HG03575 (cell line): ENCODE measurements at regions not wholly inside any gene's neighbourhood (a gene's known extent, or its start where the extent isn't known, plus 50 kb on each side); places are given as distances from the start of the nearest gene placed in this dataset.
"Not testable (repeated sequence)": the region's sequence is repeated elsewhere in the genome, so short reads cannot be mapped to it uniquely, and the experiment has no call there.

ENCODE experiments used
- ATAC-seq: cut with Tn5 transposase; IDR thresholded peaks from one replicate; pipeline ENCODE4 v1.9.1; 2021; ENCODE audit not compliant: unreplicated experiment, insufficient number of reproducible peaks, low FRiP score; ENCODE audit errors: extremely low read depth

DNA sequence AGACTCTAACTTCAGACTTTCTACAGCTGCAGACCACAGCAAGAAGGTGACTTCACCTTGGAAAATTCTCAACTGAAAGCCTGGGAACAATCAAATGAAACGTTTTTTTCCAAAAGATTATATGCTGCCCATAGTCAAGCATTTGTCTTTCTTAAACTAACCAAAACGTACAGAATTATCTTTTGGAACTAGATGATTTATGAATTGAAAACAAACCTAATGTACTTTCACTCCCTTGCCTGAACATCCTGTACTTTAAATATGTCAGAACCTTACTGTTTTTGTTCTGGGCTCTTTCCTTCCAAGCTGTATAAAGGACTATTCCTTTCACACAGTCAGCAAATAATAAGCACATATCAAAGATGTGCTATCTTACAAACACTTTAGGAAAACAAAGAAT lies 62.4 kb upstream of the TNFAIP3 start:
- ATAC-seq = no peak

DNA sequence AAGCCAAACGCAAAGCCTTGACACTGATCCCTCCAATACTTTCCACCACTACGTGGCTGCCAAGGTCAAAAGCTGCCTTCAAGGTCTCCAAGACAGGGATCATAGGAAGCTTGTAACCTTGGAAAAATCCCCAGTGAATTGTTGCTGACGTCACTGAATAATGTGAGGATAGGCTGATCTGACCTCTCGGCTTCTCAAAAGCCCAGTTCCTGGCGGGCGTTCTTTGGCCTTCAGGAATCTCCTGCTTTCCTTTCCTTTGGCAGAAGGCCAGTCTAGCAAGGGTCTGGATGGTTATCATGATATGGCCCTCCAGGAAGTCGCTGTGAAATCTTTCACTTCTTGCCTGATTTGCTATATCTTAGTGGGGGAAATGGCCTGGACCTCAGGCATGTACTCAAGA lies 61.4 kb upstream of the TNFAIP3 start:
- no peak for ATAC-seq

DNA sequence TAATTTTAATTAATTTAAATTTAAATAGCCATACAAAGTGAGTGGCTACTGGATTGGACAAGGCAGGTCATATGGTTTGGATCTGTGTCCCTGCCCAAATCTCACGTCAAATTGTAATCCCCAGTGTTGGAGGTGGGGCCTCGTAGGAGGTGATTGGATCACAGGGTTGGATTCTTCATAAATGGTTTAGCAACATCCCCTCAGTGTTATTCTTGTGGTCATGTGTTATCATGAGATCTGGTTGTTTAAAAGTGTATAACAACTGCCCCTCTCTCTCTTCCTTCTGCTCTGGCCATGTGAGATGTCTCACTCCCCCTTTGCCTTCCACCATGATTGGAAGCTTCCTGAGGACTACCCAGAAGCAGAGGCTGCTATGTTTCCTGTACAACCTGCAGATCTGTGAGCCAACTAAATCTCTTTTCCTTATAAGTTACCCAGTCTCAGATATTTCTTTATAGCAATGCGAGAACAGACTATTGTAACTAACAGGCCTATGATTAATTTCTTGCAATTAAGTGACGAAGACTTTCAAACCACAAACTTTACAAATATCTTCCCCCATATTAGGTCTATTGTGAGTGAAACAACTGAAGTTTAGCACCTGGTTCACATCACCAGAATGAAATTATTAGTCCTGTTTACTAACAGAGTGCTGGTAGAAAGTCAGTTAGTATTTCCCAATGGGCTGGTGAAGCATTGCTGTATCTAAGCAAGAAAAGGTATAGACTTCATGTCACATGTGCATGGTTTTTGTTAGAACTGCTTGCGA lies 60.0 kb upstream of the TNFAIP3 start:
- ATAC-seq = no peak

DNA sequence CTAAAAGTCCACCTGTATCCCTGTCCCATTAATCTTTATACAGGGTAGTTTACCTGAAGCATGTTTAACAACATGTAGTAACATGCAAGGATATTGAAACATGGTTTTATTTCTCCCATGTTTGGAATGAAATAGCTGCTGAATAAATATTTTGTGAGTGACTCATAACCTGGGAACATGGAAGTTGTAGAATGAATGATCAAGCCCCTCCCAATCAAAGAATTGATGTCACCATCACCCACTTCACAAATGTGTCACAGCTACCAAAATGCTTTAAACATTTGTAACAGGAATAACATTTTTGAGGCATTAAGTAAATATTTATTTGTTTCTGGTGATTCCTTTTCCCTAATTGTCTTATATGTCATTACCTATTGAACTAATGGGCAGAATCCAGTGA lies 58.9 kb upstream of the TNFAIP3 start:
- no peak for ATAC-seq

DNA sequence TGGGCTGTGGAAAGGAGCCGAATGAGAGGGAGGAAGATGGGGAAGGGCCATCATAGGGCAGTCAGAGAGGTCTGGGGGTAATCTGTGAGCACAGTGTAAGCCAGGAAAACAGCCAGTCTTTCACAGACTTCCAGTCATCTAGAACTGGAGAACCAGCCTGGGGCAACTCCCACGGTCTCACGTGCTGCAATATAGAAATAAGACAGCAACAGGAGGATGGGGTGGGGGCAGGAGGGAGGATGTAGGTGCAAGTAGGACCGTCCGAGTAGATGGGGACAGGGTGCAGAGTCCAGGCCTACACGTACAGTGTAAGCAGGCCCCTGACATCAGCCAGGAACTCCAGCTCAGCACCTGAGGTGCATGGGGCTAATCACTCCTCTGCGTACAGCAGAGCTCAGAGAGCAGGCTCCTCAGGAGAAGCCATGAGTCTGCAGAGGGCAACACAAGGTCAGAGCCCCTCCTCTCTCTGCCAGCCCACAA lies 58.2 kb upstream of the TNFAIP3 start:
- no peak for ATAC-seq

DNA sequence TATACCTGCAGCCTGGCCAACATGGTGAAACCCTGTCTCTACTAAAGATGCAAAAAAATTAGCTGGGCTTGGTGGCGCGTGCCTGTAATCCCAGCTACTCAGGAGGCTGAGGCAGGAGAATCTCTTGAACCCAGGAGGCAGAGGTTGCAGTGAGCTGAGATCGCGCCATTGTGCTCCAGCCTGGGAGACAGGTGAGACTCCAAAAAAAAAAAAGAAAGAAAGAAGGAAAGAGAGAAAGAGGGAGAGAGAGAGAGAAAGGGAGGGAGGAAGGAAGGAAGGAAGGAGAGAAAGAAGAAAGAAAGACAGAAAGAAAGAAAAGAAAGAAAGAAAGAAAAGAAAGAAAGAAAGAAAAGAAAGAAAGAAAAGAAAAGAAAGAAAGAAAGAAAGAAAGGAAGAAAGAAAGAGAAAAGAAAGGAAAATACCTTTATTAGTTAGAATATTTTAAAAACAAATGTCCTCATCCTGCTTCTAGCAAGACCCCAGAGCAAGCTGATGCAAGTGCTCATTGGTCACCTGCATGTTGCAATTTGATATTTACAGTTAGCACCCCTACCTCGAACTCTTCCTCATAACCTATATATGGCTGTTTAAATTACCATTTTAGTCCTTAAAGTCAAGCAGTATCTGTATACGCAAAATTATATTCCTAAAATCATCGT lies 57.0 kb upstream of the TNFAIP3 start:
- ATAC-seq = not testable (repeated sequence)

DNA sequence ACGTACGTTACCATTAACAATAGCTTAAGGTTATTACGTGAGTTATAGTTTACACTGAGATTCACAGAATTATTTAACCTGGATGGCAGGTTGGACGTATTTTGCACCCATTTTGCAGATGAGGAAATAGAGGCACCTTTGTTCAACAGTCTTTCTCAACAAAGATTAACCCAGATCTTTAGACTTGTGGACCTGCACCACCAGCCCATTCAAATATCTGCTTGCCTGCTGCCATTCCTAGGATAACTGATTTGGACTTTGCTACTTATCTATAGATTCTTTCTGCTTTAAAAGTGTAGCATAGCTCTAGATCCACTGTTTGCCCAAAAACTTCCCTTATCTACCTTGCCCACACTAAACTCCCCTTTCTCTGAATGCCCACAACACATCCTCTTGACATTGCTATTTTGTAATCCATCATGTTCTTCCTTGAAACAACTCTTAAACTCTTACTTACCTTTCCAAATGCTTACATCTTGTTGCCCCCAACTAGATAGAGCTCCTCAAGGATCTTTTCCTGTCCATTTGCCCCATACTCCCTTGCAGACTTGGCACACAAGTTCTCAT lies 56.4 kb upstream of the TNFAIP3 start:
- no peak for ATAC-seq

DNA sequence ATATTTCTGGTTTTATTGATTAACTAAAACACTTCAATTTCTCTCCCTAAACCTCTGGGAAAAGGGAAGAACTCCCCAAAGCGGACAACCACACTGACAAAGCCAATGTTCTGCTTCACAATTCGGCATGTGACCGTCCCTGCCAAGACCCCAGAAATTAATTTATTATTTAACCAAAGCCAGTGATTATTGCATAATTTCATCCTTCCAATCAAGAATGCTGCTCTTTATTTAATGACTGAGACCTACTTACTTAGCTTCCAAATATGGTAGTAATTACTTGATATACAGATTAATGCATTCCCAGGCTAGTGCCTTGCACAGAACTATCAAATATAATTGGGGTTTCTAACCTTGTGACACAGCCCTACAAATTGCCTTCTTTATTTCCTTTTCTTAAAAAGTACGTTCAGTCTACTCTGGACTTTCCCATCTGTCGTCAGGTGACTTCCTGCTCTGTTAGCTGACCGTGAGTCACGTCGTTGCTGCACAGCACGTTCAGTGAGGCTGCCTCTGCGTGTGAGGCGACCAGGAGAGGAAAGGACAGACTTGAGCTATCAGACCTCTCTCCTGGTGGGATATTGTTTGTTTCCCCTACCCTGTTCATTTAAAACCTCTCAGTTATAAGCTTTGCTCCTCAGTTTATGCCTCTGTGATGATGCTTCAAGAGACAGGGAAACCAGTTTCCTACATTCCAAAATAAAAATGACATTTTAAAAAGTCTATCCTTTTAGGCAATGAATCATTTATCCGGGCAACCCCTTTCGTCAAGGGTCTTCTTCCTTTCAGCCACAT lies 55.7 kb upstream of the TNFAIP3 start:
- ATAC-seq = peak; percentile 79

DNA sequence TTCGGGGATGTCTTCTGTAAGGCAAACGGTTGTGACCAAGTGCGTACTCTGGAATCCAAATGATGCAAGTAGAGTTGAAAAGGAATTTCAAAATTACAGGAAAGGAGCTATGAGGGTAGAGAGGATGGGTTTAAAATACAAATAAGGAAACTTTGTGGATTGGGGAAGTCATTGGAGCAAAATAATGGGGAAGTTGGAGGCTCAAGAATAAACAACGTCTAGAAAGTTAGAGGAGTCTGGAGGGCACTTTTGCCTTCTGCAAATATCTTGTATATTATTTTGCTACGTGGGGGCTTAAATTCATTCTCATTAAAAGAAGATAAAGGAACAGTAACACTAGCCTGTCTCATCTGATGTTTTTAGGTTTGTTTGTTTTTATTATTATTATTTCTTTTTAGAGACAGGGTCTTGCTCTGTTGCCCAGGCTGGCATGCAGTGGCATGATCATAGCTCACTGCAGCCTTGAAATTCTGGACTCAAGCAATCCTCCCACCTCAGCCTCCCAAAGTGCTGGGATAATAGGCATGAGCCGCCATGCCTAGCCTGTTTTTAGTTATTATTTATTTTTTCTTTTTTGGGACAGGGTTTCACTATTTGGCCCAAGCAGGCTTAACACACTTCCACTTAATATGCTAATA lies 55.0 kb upstream of the TNFAIP3 start:
- ATAC-seq = no peak

DNA sequence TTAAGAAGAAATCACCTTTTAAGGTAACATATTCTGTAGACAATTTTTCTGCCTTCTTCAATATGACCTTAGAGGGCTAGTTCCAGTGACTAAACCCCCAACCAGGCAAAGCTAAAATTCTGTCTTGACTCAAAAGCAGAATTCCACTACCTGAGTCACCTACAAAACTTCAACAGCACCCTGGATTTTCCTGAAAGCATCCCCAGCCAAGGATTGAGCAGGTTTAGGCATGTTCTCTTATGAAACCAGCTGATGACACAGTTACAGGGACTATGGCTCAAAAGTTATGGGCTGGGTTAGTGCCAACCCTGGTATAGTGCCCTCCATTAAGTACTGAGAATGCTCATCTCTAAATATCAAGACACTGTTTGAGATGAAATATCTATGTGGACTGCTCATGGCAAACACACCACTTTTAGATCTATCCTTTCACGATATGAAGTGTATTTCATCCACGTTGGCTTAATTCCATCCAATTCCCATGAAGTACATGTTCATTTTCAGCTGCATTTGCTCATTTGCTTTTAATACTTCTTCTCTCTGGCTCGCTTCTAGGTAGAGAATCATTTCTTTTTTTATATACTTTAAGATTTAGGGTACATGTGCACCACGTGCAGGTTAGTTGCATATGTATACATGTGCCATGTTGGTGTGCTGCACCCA lies 53.6 kb upstream of the TNFAIP3 start:
- ATAC-seq = no peak

DNA sequence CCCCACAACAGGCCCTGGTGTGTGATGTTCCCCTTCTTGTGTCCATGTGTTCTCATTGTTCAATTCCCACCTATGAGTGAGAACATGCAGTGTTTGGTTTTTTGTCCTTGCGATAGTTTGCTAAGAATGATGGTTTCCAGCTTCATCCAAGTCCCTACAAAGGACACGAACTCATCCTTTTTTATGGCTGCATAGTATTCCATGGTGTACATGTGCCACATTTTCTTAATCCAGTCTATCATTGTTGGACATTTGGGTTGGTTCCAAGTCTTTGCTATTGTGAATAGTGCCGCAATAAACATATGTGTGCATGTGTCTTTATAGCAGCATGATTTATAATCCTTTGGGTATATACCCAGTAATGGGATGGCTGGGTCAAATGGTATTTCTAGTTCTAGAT lies 53.0 kb upstream of the TNFAIP3 start:
- ATAC-seq = not testable (repeated sequence)

DNA sequence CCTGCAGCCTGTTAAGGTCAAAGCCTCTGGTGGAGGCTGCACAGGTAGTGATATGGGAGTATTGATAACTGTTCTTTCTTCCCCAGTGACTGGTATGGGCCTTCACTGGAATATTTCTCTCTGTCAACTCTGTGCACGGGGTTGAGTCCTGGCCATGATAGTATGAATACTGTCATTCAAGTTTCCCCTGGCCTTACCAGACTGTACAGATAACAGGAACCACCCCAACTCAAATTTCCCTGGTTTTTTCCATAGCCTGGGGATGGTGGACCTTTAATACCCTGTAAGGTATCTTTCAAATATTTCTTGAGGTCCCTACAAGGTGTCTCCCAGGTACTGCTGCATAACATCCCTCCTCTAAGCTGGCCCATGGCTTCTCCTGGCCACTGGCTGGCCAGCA lies 51.4 kb upstream of the TNFAIP3 start:
- no peak for ATAC-seq

DNA sequence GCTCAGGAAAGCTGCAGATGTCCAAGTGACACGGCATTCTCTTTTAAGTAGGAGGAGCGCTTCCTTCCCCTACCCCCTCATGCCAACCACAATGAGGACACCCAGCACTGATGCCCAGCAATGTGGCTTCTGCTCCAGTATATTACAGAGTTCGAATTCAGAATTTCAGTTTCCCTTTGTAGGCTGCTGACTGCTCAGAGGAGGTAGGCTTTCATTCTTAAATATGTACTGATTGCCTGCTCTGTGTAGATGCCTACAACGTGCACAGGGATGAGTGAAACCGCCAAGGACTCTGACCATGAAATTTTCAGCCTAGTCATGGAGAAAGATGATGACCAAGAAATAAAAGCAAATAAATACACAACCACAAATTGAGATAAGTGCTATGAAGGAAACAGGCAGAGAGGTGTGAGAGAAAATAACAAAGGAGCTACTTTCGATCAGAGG lies 50.9 kb upstream of the TNFAIP3 start:
- no peak for ATAC-seq

DNA sequence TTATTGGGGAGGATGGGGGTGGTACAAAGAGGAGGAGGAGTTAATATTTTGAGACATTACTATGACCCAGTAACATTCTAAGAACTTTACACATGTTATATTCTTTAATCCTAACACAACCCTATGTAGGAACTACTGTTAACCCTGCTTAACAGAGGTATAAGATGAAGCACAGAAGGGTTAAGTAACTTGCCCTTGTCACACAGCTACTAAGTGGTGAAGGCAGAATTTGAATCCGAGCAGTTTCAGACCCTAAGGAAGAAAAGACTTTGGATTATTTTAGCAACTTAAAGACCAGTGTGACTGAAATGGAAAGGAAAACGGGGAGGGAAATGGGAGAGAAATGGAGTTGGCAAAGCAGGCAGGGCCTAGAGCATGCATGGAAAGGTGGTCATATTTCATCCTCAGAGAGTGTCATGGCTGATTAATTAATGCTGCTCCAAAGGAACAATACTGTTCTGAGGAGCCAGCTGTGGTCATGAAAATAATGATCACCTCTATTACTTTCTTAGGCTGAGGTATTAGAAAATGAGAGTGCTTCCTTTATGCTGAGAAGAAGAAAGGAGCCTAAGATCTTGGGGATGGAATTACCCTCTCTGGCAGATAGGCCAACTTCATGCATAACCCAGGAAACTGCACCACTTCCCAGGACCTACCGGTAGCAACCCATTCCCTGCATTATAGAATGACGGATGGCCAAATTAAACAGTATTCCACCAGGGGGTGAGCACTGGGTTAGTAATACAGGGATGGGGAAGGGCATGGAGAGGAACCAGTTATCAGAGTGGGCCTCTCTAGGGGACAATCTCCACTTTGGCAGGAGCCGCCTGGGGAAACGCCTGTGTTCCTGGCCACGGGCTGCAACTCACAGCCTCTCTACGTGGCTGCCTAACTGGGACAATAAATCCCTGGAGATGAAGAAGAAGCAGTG lies 50.1 kb upstream of the TNFAIP3 start:
- no peak for ATAC-seq
